ENCODE measurements at regions not wholly inside any gene's neighbourhood (a gene's known extent, or its start where the extent isn't known, plus 50 kb on each side); places are given as distances from the start of the nearest gene placed in this dataset.

DNA sequence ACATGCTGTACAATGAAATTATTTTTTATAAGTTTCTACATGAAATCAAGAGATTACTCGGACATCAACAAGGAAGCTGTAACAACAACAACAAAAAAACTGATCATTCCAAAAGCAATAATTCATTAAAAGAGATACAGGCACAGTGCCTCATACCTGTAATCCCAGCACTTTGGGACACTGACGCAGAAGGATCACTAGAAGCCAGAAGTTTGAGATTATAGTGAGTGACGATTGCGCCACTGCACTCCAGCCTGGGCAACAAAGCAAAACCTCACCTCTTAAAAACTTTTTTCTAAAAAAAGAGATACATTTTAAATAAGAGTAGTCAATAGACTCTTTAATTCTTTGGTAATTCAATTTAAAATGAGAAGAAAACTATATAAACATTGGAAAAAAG, 364.3 kb downstream of the TNS1 start:
- Histone ChIP-seq H3K4me1 (no peaks in the 10 kb centered on the region), H3K9me3 (no peaks in the 10 kb centered on the region), H3K27ac (no peak overlapping the region), H3K36me3 (no peaks in the 10 kb centered on the region), H3K4me3 (no peak overlapping the region), H3K27me3 (no peaks in the 10 kb centered on the region)
- no peak for TF ChIP-seq CTCF (IDR thresholded peaks at IDR 0.05)
- no peak for TF ChIP-seq POLR2A (IDR thresholded peaks at IDR 0.05)
- intact Hi-C loops (cut with DNase I; ENCODE audit: low total_unique reads), result no loop called here
- DNase-seq, result no peak

DNA sequence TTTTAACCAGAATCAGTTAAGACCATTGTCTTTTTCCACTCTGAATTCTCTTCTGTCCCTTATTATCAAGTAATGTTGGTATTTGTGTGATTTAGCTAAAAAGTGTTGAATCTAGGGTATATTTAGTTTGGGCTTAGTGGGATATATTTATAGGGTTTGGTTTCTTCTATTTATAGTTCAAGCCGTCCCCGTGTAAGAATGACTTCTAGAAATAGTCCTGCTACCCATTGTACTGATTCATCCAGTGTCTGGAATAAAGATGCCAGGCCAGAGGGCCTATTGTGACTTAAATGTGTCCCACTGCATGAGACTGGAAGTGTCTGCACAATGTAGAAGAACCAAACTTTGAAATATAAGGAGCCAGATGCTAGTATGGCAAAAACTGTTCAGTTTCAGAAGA, 364.8 kb downstream of the TNS1 start:
- no peaks in the 10 kb centered on the region for H3K4me1 ChIP-seq
- intact Hi-C loops (cut with DNase I; ENCODE audit: low total_unique reads), result no loop called here
- DNase-seq, result no peak
- H3K4me3 ChIP-seq, result no peak overlapping the region
- no peaks in the 10 kb centered on the region for H3K36me3 ChIP-seq
- no peaks in the 10 kb centered on the region for H3K27me3 ChIP-seq
- H3K27ac ChIP-seq, result no peak overlapping the region
- H3K9me3 ChIP-seq, result no peaks in the 10 kb centered on the region
- TF ChIP-seq POLR2A (IDR thresholded peaks at IDR 0.05), result no peak
- no peak for TF ChIP-seq CTCF (IDR thresholded peaks at IDR 0.05)

- no peak overlapping the region for H3K27ac ChIP-seq
- intact Hi-C loops (cut with DNase I; ENCODE audit: low total_unique reads), result no loop called here
Observed at GRCh38 chr2:217636991-217637561, 365.7 kb downstream of the TNS1 start.

DNA sequence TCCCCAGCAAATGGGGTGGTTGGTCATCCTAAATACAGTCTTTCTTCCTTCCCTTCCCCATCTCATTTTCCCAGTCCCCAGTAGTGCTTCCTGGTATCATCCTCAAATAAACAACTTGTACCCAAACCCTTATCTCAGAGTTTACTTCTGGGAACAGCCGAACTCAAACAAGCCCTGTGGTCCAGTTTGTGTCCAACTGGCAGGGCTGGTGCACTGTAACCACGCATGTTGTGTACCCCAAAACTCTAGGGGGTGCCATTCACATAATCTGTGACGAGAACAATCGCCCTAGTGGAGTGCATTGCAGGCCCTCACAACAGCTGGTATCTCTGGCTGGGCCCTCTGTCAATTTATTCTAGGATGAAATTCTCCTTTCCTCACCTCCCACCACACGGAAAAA, 366.2 kb downstream of the TNS1 start:
- H3K4me3 ChIP-seq, result no peak overlapping the region
- H3K27ac ChIP-seq, result no peak overlapping the region
- H3K4me1 ChIP-seq, result peaks cover 0 to 4% of the 10 kb centered on the region in 2 donors
- H3K36me3 ChIP-seq, result no peaks in the 10 kb centered on the region
- no peaks in the 10 kb centered on the region for H3K9me3 ChIP-seq
- intact Hi-C loops (cut with DNase I; ENCODE audit: low total_unique reads), result no loop called here
- no peak for DNase-seq
- H3K27me3 ChIP-seq, result no peaks in the 10 kb centered on the region
- TF ChIP-seq POLR2A (IDR thresholded peaks at IDR 0.05) (no peak), CTCF (IDR thresholded peaks at IDR 0.05) (no peak)

More at GRCh38 chr2:217636991-217637561, 365.7 kb downstream of the TNS1 start:
- H3K4me1 ChIP-seq, result no peaks in the 10 kb centered on the region
- H3K9me3 ChIP-seq, result no peaks in the 10 kb centered on the region
- no peak overlapping the region for H3K4me3 ChIP-seq
- TF ChIP-seq CTCF (IDR thresholded peaks at IDR 0.05) (no peak), POLR2A (IDR thresholded peaks at IDR 0.05) (no peak)
- no peaks in the 10 kb centered on the region for H3K36me3 ChIP-seq
- no peaks in the 10 kb centered on the region for H3K27me3 ChIP-seq
- no peak for DNase-seq

DNA sequence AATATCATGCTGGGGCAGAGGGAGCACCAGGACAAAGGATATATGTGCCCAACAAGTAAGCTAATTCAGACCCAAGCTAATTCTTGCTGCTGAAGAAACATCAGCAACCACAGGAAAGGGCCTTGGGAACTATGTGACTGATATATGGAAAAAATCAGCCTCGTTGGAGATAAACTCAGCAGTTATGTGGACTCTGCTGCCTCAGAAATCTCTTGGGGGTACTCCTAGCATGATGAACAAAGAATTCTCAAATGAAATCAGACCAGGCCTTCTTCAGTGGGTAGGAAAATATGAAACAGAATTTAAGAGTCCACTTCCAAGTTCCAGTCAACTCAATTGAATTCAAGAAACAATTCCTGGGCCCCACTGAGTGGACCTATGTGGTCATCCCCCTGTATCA, 367.9 kb downstream of the TNS1 start:
- Histone ChIP-seq H3K27ac (no peak overlapping the region), H3K9me3 (no peaks in the 10 kb centered on the region), H3K27me3 (no peaks in the 10 kb centered on the region), H3K4me1 (peaks cover 0 to 4% of the 10 kb centered on the region in 2 donors), H3K4me3 (no peak overlapping the region), H3K36me3 (no peaks in the 10 kb centered on the region)
- intact Hi-C loops (cut with DNase I; ENCODE audit: low total_unique reads), result no loop called here
- TF ChIP-seq POLR2A (IDR thresholded peaks at IDR 0.05), result no peak
- TF ChIP-seq CTCF (IDR thresholded peaks at IDR 0.05), result no peak
- DNase-seq, result no peak

Data from uterus (tissue), 3 donors.